GM21825 (cell line): ENCODE measurements at regions not wholly inside any gene's neighbourhood (a gene's known extent, or its start where the extent isn't known, plus 50 kb on each side); places are given as distances from the start of the nearest gene placed in this dataset.
"Not testable (repeated sequence)": the region's sequence is repeated elsewhere in the genome, so short reads cannot be mapped to it uniquely, and the experiment has no call there.

Experiments
- ATAC-seq: cut with Tn5 transposase; IDR thresholded peaks from one replicate; pipeline ENCODE4 v1.9.1; 2021; ENCODE audit warnings: mild to moderate bottlenecking, moderate library complexity; ENCODE audit not compliant: unreplicated experiment

GRCh38 chr3:6326771-6327170, 534.1 kb upstream of the GRM7 start:
- no peak for ATAC-seq

- ATAC-seq = not testable (repeated sequence)
Observed at GRCh38 chr3:6340980-6341325, 520.0 kb upstream of the GRM7 start.

- ATAC-seq = no peak
Observed at GRCh38 chr3:6351752-6352151, 509.2 kb upstream of the GRM7 start.

- ATAC-seq = no peak
Observed at GRCh38 chr3:6354653-6355052, 506.3 kb upstream of the GRM7 start.

- ATAC-seq = no peak
Observed at GRCh38 chr3:6362406-6362805, 498.5 kb upstream of the GRM7 start.

GRCh38 chr3:6367171-6367570, 493.7 kb upstream of the GRM7 start:
- ATAC-seq = no peak

- ATAC-seq = no peak
Observed at GRCh38 chr3:6392123-6392522, 468.8 kb upstream of the GRM7 start.

- ATAC-seq = no peak
Observed at GRCh38 chr3:6394944-6395343, 466.0 kb upstream of the GRM7 start.

- ATAC-seq = no peak
Observed at GRCh38 chr3:6396631-6397030, 464.3 kb upstream of the GRM7 start.

- ATAC-seq = not testable (repeated sequence)
Observed at GRCh38 chr3:6402666-6403065, 458.2 kb upstream of the GRM7 start.

GRCh38 chr3:6406923-6407322, 454.0 kb upstream of the GRM7 start:
- ATAC-seq = not testable (repeated sequence)

GRCh38 chr3:6416049-6416661, 444.8 kb upstream of the GRM7 start:
- no peak for ATAC-seq

GRCh38 chr3:6417174-6417573, 443.7 kb upstream of the GRM7 start:
- ATAC-seq = no peak

GRCh38 chr3:6418485-6418884, 442.4 kb upstream of the GRM7 start:
- no peak for ATAC-seq

- ATAC-seq = no peak
Observed at GRCh38 chr3:6421666-6422445, 439.1 kb upstream of the GRM7 start.

GRCh38 chr3:6425289-6425820, 435.6 kb upstream of the GRM7 start:
- ATAC-seq = no peak

GRCh38 chr3:6428276-6428675, 432.6 kb upstream of the GRM7 start:
- ATAC-seq = not testable (repeated sequence)

- no peak for ATAC-seq
Observed at GRCh38 chr3:6435951-6436350, 425.0 kb upstream of the GRM7 start.

GRCh38 chr3:6437631-6438030, 423.3 kb upstream of the GRM7 start:
- ATAC-seq = no peak

- ATAC-seq = no peak
Observed at GRCh38 chr3:6438031-6438430, 422.9 kb upstream of the GRM7 start.

- ATAC-seq = no peak
Observed at GRCh38 chr3:6439226-6439625, 421.7 kb upstream of the GRM7 start.

- no peak for ATAC-seq
Observed at GRCh38 chr3:6439824-6440223, 421.1 kb upstream of the GRM7 start.
